ENCODE measurements at regions not wholly inside any gene's neighbourhood (a gene's known extent, or its start where the extent isn't known, plus 50 kb on each side); places are given as distances from the start of the nearest gene placed in this dataset.

DNA sequence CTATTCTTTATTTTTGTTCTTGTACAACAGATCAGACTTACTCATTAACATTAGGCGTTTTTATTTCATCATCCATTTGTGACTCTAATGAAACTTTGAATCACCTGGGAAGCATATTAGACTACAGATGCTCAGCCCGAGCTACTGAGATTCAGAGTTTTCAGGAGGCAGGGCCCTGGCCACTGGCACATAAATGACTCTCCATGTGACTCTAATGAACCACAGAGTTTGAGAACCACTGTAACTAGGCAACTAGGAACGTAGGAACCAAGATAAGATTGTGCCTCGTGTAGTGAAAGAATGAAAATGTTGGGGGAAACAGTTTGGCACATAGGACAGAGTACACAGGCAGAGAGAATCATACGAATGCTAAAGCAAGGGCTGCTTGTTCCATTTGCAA is 405.9 kb upstream of the BTBD3 start:
- TF ChIP-seq EZH2phosphoT487 (IDR thresholded peaks at IDR 0.05; ENCODE audit: borderline replicate concordance, low read depth, low read length) = no peak
- TF ChIP-seq, protein P1, sequence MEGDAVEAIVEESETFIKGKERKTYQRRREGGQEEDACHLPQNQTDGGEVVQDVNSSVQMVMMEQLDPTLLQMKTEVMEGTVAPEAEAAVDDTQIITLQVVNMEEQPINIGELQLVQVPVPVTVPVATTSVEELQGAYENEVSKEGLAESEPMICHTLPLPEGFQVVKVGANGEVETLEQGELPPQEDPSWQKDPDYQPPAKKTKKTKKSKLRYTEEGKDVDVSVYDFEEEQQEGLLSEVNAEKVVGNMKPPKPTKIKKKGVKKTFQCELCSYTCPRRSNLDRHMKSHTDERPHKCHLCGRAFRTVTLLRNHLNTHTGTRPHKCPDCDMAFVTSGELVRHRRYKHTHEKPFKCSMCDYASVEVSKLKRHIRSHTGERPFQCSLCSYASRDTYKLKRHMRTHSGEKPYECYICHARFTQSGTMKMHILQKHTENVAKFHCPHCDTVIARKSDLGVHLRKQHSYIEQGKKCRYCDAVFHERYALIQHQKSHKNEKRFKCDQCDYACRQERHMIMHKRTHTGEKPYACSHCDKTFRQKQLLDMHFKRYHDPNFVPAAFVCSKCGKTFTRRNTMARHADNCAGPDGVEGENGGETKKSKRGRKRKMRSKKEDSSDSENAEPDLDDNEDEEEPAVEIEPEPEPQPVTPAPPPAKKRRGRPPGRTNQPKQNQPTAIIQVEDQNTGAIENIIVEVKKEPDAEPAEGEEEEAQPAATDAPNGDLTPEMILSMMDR (conservative IDR thresholded peaks at IDR 0.05; ENCODE audit: low read length) = no peak
